RPMI8226 (cell line): ENCODE measurements at regions not wholly inside any gene's neighbourhood (a gene's known extent, or its start where the extent isn't known, plus 50 kb on each side); places are given as distances from the start of the nearest gene placed in this dataset.

Source experiments
- DNase-seq: peaks from one replicate; pipeline ENCODE4 v3.0.0-alpha.2; 2015

GRCh38 chr15:62619526-62619925, 423.0 kb upstream of the TPM1 start:
- no peak for DNase-seq

GRCh38 chr15:62622775-62623174, 419.8 kb upstream of the TPM1 start:
- no peak for DNase-seq

- no peak for DNase-seq
Measured at GRCh38 chr15:62624547-62625378, 417.8 kb upstream of the TPM1 start.

GRCh38 chr15:62625429-62626033, 417.0 kb upstream of the TPM1 start:
- no peak for DNase-seq

- DNase-seq, result no peak
Measured at GRCh38 chr15:62626903-62627302, 415.6 kb upstream of the TPM1 start.

- no peak for DNase-seq
Measured at GRCh38 chr15:62631076-62631724, 411.3 kb upstream of the TPM1 start.

- no peak for DNase-seq
Measured at GRCh38 chr15:62636823-62637573, 405.5 kb upstream of the TPM1 start.

- no peak for DNase-seq
Measured at GRCh38 chr15:62637574-62637897, 405.0 kb upstream of the TPM1 start.

GRCh38 chr15:62637950-62638619, 404.5 kb upstream of the TPM1 start:
- DNase-seq, result no peak

GRCh38 chr15:62639432-62639831, 403.1 kb upstream of the TPM1 start:
- no peak for DNase-seq

GRCh38 chr15:62639906-62640605, 402.5 kb upstream of the TPM1 start:
- no peak for DNase-seq

- DNase-seq, result no peak
Measured at GRCh38 chr15:62641825-62642224, 400.7 kb upstream of the TPM1 start.

GRCh38 chr15:62643572-62643971, 399.0 kb upstream of the TPM1 start:
- no peak for DNase-seq

GRCh38 chr15:62644216-62644888, 398.2 kb upstream of the TPM1 start:
- DNase-seq, result no peak

- DNase-seq, result no peak
Measured at GRCh38 chr15:62644889-62645742, 397.4 kb upstream of the TPM1 start.

- peak; percentile 64 for DNase-seq
Measured at GRCh38 chr15:62647202-62647842, 395.2 kb upstream of the TPM1 start.

- DNase-seq, result no peak
Measured at GRCh38 chr15:62647843-62648505, 394.6 kb upstream of the TPM1 start.

GRCh38 chr15:62648954-62649353, 393.6 kb upstream of the TPM1 start:
- DNase-seq, result peak; percentile 47

- no peak for DNase-seq
Measured at GRCh38 chr15:62649793-62650420, 392.6 kb upstream of the TPM1 start.
